NCI-H1105 treated with DMSO at 0.1 percent for 48 hours (cell line): ENCODE measurements at regions not wholly inside any gene's neighbourhood (a gene's known extent, or its start where the extent isn't known, plus 50 kb on each side); places are given as distances from the start of the nearest gene placed in this dataset.
"Not testable (repeated sequence)": the region's sequence is repeated elsewhere in the genome, so short reads cannot be mapped to it uniquely, and the experiment has no call there.

ENCODE experiments used
- DNase-seq: peaks from one replicate; lab custom pipeline; 2025; lab: John Stamatoyannopoulos, UW

GRCh38 chrX:74179990-74180389 is 124.0 kb upstream of the ZCCHC13 start:
- no peak for DNase-seq

GRCh38 chrX:74179499-74179898 is 124.5 kb upstream of the ZCCHC13 start:
- DNase-seq = no peak

GRCh38 chrX:74179071-74179470 is 124.9 kb upstream of the ZCCHC13 start:
- DNase-seq = no peak

- DNase-seq = no peak
Measured at GRCh38 chrX:74178536-74178935, 125.4 kb upstream of the ZCCHC13 start.

GRCh38 chrX:74171465-74171864 is 132.5 kb upstream of the ZCCHC13 start:
- DNase-seq = no peak

- no peak for DNase-seq
Measured at GRCh38 chrX:74162199-74162598, 141.8 kb upstream of the ZCCHC13 start.

- no peak for DNase-seq
Measured at GRCh38 chrX:74160816-74161215, 143.2 kb upstream of the ZCCHC13 start.

GRCh38 chrX:74160358-74160757 is 143.6 kb upstream of the ZCCHC13 start:
- no peak for DNase-seq

GRCh38 chrX:74147439-74147838 is 156.5 kb upstream of the ZCCHC13 start:
- no peak for DNase-seq

GRCh38 chrX:74138943-74139342 is 165.0 kb upstream of the ZCCHC13 start:
- DNase-seq = no peak

GRCh38 chrX:74133156-74133796 is 170.7 kb upstream of the ZCCHC13 start:
- peak; percentile 44 for DNase-seq

- DNase-seq = no peak
Measured at GRCh38 chrX:74132280-74132679, 171.7 kb upstream of the ZCCHC13 start.

- no peak for DNase-seq
Measured at GRCh38 chrX:74119016-74119910, 184.7 kb upstream of the ZCCHC13 start.

- no peak for DNase-seq
Measured at GRCh38 chrX:74117962-74118902, 185.7 kb upstream of the ZCCHC13 start.

- no peak for DNase-seq
Measured at GRCh38 chrX:74111245-74111644, 192.7 kb upstream of the ZCCHC13 start.

- no peak for DNase-seq
Measured at GRCh38 chrX:74107666-74108065, 196.3 kb upstream of the ZCCHC13 start.

- no peak for DNase-seq
Measured at GRCh38 chrX:74104356-74105015, 199.5 kb upstream of the ZCCHC13 start.

GRCh38 chrX:74098407-74098806 is 205.6 kb upstream of the ZCCHC13 start:
- not testable (repeated sequence) for DNase-seq

GRCh38 chrX:74090049-74090448 is 213.9 kb upstream of the ZCCHC13 start:
- DNase-seq = no peak

GRCh38 chrX:74085642-74086236 is 218.2 kb upstream of the ZCCHC13 start:
- DNase-seq = no peak

GRCh38 chrX:74080165-74080564 is 223.8 kb upstream of the ZCCHC13 start:
- no peak for DNase-seq
